Inflammatory macrophage (primary cell): ENCODE measurements at regions not wholly inside any gene's neighbourhood (a gene's known extent, or its start where the extent isn't known, plus 50 kb on each side); places are given as distances from the start of the nearest gene placed in this dataset.

Source experiments
- DNase-seq, 2 donors: peaks; one replicate each; pipeline ENCODE4 v3.0.0-alpha.2; 2020 to 2022

DNA sequence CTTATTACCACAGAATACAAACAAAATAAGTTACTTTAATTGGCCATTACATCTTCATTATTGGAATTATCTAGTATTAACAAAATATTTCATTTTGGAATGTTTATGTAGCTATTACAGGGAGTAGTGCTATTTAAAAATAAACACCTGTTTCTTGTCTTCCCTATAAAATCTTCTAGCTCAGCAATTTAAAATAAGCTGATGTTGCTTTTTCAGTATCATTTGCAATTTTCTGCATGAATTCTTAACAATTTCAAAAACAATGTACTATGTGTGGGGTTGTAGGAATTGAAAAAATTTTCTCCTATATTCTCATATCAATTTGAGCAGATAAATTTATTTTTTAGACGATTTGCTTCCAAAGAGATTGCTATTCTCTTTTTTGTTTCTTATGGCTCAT lies 1251.3 kb upstream of the CRIM1 start:
- no peak for DNase-seq

DNA sequence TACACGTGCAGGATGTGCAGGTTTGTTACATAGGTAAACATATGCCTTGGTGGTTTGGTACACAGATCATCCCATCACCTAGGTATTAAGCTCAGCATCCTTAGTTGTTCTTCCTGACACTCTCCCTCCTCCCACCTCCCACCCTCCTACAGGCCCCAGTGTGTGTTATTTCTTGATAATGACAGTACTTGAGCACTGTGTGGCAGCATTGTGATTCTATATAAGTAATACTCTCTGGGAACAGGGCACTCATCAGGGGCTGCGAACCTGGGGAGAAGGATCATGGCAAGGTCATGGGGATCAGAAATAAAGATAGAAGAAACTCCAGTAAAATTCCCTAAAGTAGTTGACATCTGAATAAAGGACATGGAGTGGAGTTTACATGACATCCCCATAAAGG lies 1256.2 kb upstream of the CRIM1 start:
- DNase-seq, result no peak

- no peak for DNase-seq
Observed at GRCh38 chr2:35082072-35082471, 1273.5 kb upstream of the CRIM1 start.

DNA sequence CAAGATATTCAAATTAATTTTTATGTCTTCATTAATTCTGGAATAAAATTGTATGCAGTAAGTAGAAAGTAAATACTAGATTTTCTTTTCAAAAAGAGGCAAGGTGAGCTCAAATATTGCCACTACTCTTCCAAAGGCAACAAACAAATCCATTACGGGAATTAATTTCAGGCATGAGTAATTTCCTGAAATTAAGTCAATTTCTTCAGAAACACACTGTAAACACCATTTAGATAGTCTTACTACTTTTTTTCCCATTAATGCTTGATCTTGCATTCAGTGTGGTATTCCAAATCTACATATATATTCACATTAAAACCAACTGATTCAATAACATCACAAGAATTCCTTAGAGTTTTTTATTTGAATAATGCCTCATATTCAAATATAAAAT lies 1274.0 kb upstream of the CRIM1 start:
- no peak for DNase-seq

- no peak for DNase-seq
Observed at GRCh38 chr2:35081001-35081621, 1274.5 kb upstream of the CRIM1 start.

- DNase-seq, result no peak
Observed at GRCh38 chr2:35080231-35080910, 1275.2 kb upstream of the CRIM1 start.

GRCh38 chr2:35067420-35067819 lies 1288.2 kb upstream of the CRIM1 start:
- no peak for DNase-seq

GRCh38 chr2:35063836-35064235 lies 1291.7 kb upstream of the CRIM1 start:
- no peak for DNase-seq

DNA sequence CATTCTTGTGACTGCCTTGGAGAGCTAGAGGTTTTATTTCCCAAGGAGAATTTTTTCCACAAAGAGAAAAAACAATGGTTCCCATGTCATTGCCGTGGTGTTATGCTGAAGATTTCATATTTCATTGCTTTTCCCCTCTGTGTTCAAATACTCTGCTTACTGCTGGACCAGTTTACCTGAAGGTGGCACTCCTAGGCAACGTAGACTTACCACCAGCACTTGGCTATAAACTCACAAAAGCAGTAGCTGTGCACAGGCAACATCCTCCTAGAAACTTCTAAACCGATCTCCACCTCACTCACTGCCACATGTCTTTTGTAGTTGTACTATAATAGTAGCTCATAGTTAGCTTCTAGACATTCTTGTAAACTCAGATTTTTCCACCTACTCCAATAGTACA lies 1319.7 kb upstream of the CRIM1 start:
- no peak for DNase-seq

- no peak for DNase-seq
Observed at GRCh38 chr2:35033748-35034147, 1321.8 kb upstream of the CRIM1 start.

- DNase-seq, result no peak
Observed at GRCh38 chr2:35023545-35023944, 1332.0 kb upstream of the CRIM1 start.

DNA sequence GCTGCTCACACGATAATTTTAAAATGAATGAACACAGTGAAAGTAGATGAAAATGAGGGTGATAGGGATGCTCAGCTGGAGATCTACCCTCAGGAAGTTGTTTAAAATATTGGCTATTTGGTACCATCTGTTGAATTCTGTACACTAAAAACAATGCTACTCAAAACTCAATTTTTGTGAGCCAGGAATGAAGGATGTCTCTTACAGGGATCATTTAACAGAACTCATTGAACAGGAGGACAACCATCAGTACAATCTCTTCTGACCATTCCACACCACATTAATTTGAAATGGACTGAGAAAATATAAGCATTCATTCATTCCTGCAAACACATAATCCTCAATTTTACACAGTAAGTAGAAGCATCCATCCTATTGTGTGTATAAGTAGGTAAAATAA lies 1355.1 kb upstream of the CRIM1 start:
- DNase-seq, result no peak

DNA sequence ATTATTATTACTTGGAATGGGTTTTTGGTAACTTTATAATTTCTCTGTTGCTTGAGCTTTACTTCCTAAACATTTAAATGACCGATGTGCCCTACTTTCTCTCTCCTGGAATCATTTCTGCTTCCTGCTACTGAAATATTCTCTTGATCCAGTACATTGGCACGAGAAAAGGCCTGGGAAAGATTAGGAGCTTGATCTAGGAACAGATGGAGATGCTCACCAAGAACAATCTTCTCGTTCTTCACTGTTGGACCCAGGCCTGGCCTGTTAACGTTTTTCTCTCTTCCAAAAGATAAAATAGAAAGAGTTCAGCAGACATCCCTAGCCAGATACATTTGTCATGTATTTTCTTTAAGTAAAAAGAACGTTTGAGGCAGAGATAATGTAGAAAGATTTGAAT lies 1356.8 kb upstream of the CRIM1 start:
- no peak for DNase-seq

GRCh38 chr2:34997779-34998178 lies 1357.8 kb upstream of the CRIM1 start:
- peak in 1 of 2 donors; percentile 15 for DNase-seq

GRCh38 chr2:34995196-34995595 lies 1360.4 kb upstream of the CRIM1 start:
- DNase-seq, result no peak

- no peak for DNase-seq
Observed at GRCh38 chr2:34991508-34992274, 1363.9 kb upstream of the CRIM1 start.

- DNase-seq, result no peak
Observed at GRCh38 chr2:34985474-34985873, 1370.1 kb upstream of the CRIM1 start.

- no peak for DNase-seq
Observed at GRCh38 chr2:34980689-34981088, 1374.9 kb upstream of the CRIM1 start.

DNA sequence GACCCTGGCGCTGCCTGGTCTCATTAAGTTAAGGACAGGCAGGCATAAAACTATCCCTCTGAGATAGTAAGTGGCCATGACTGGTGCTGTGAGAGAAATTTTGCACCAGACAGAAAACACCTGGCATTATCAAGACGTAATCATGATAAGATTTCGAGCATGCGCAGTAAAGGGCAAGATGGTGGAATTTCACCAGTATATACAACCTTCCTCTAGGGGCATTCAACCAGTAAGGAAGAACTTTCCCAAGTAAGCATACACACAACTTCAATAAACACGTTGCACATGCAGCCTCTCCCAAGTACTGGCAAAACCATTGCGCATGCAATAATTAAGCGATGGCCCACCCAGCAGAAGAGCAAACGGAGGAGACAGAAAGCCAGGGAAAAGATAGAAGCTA lies 1376.4 kb upstream of the CRIM1 start:
- no peak for DNase-seq

GRCh38 chr2:34961822-34962221 lies 1362.7 kb upstream of the FAM98A start:
- DNase-seq, result no peak

- DNase-seq, result no peak
Observed at GRCh38 chr2:34954758-34955157, 1355.7 kb upstream of the FAM98A start.

DNA sequence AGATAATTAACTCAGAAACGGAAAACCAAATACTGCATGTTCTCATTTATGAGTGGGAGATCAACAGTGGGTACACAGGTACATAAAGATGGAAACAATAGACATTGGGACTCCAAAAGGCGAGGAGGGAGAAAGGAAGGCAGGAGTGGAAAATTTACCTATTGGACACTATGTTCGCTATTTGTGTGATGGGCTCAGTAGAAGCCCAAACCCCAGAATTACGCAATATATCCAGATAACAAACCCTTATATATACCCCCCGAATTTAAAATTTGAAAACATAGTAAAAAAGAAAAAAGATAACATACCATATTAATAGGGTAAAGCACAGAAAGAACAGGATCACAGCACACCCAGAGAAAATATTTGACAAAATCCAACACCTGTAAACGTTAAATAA lies 1351.7 kb upstream of the FAM98A start:
- no peak for DNase-seq

GRCh38 chr2:34949316-34949715 lies 1350.2 kb upstream of the FAM98A start:
- no peak for DNase-seq

DNA sequence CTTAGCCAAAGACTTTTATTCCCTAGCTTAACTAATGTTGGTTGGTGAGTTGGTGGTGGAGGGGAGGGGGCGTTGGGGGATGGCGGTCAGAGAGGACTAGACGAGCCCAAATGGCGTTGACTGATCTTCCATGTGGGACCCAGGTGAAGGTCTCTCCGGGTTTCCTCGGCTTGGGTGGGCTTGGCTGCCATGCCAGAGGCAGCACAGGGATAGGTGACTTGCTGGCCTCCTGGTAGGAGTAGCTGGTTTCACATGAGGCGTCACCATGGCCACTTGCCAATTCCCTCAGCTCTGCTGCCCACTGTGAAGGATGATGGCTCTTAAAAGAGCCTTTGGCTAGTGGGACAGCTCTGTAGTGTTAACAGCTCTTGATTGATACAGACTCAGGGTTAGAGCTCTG lies 1337.0 kb upstream of the FAM98A start:
- no peak for DNase-seq
